Esophagus squamous epithelium (tissue), 5 donors: ENCODE measurements at regions not wholly inside any gene's neighbourhood (a gene's known extent, or its start where the extent isn't known, plus 50 kb on each side); places are given as distances from the start of the nearest gene placed in this dataset.

Experiments
- DNase-seq: peaks from one replicate; lab custom pipeline; 2025; lab: John Stamatoyannopoulos, UW
- H3K27ac ChIP-seq, 4 donors: fragments of 200-600 bp; sonication (generic); one replicate each; pipeline ENCODE4 v1.5.1; 2016 to 2019; ENCODE audit warnings: mild to moderate bottlenecking in 1 of 4
- H3K27me3 ChIP-seq, 4 donors: fragments of 200-600 bp; sonication (generic); 1 replicate in 3 of 4; 2 replicates in 1 of 4; pipeline versions ENCODE4 v1.5.1 to v1.6.0; 2017 to 2021; ENCODE audit warnings: antibody characterized with exemption in 1 of 4
- H3K36me3 ChIP-seq, 3 donors: fragments of 200-600 bp; sonication (generic); one replicate each; pipeline ENCODE4 v1.5.1; 2016 to 2019
- H3K4me1 ChIP-seq, 3 donors: fragments of 200-600 bp; sonication (generic); one replicate each; pipeline ENCODE4 v1.5.1; 2017 to 2019
- H3K4me3 ChIP-seq, 4 donors: fragments of 200-600 bp; sonication (generic); 1 replicate in 3 of 4; 2 replicates in 1 of 4; pipeline ENCODE4 v1.5.1; 2016 to 2019; ENCODE audit warnings: mild to moderate bottlenecking in 2 of 4, moderate library complexity in 1 of 4
- H3K9me3 ChIP-seq, 3 donors: fragments of 200-600 bp; sonication (generic); one replicate each; pipeline ENCODE4 v1.5.1; 2016 to 2019
- CTCF ChIP-seq, 6 experiments: fragments of 450-650 bp in 4 of 6; fragments of 200-600 bp in 2 of 6; sonication (generic) in 2 of 6; IDR thresholded peaks; one replicate each; pipeline ENCODE4 v1.5.1; 2016 to 2019; ENCODE audit warnings: antibody characterized with exemption in 6 of 6, mild to moderate bottlenecking in 4 of 6, moderate library complexity in 4 of 6
- POLR2A ChIP-seq, 4 donors: fragments of 450-650 bp; IDR thresholded peaks; one replicate each; pipeline ENCODE4 v1.6.1; 2017; ENCODE audit warnings: antibody characterized with exemption in 4 of 4, mild to moderate bottlenecking in 4 of 4, moderate library complexity in 3 of 4
- WGBS, 2 donors: methylation state at CpG; one replicate each; pipeline ENCODE4 v1.1.5; 2018; 5-methylcytosine and 5-hydroxymethylcytosine counted together
- intact Hi-C: fragments of 100-400 bp; cut with DNase I; formaldehyde crosslinking; loops from one replicate; pipeline ENCODE4 v1.15.0; 2022
- small RNA-seq, 4 donors: library from RNA; depleted of rRNA; stranded (forward); fragments of <200 nt; gene quantifications; one replicate each; pipeline ENCODE3, GENCODE V24; 2016
- donor health status: DM: yes; HTN: yes; CAD: no.

GRCh38 chrX:26309262-26309661 is 93.3 kb downstream of the MAGEB5 start:
- Histone ChIP-seq H3K27me3 (no peaks in the 10 kb centered on the region), H3K9me3 (no peaks in the 10 kb centered on the region), H3K36me3 (no peaks in the 10 kb centered on the region), H3K4me1 (no peaks in the 10 kb centered on the region), H3K27ac (no peak overlapping the region), H3K4me3 (no peak overlapping the region)
- no peak for DNase-seq
- TF ChIP-seq CTCF (IDR thresholded peaks at IDR 0.05) (no peak), POLR2A (IDR thresholded peaks at IDR 0.05) (no peak)
- intact Hi-C loops = no loop called here

- intact Hi-C loops = no loop called here
- Histone ChIP-seq H3K27ac (no peak overlapping the region), H3K9me3 (no peaks in the 10 kb centered on the region), H3K4me1 (no peaks in the 10 kb centered on the region), H3K4me3 (no peak overlapping the region), H3K36me3 (no peaks in the 10 kb centered on the region), H3K27me3 (no peaks in the 10 kb centered on the region)
- no peak for DNase-seq
- TF ChIP-seq CTCF (IDR thresholded peaks at IDR 0.05) (no peak), POLR2A (IDR thresholded peaks at IDR 0.05) (no peak)
- 31 to 69% methylated on average over 1 of the region's 1 CpG for WGBS, 2 donors
These were observed 79.5 kb downstream of the MAGEB5 start for GRCh38 chrX:26295425-26295824.

GRCh38 chrX:26286836-26287235 is 70.9 kb downstream of the MAGEB5 start:
- Histone ChIP-seq H3K9me3 (no peaks in the 10 kb centered on the region), H3K27ac (no peak overlapping the region), H3K4me3 (no peak overlapping the region), H3K36me3 (no peaks in the 10 kb centered on the region), H3K27me3 (no peaks in the 10 kb centered on the region), H3K4me1 (no peaks in the 10 kb centered on the region)
- no peak for DNase-seq
- intact Hi-C loops = no loop called here
- 88% methylated on average over 7 of the region's 9 CpGs; no CpG with 5 or more reads in 1 of the 2 donors for WGBS, 2 donors
- no peak for TF ChIP-seq POLR2A (IDR thresholded peaks at IDR 0.05)
- no peak for TF ChIP-seq CTCF (IDR thresholded peaks at IDR 0.05)

Small RNA genes in the stretch of these regions (small RNA-seq; reads per million reads assigned to genes)
- gene AC005345.1 (0 reads per million in 4 donors), gene RF00019 (0 reads per million in 4 donors), gene RNU1-142P (0 reads per million in 4 donors)
